ENCODE measurements at regions not wholly inside any gene's neighbourhood (a gene's known extent, or its start where the extent isn't known, plus 50 kb on each side); places are given as distances from the start of the nearest gene placed in this dataset.

GRCh38 chr3:159896543-159896942 is 92.1 kb upstream of the IL12A start:
- no peak for TF ChIP-seq CTCF (IDR thresholded peaks at IDR 0.05)
- no peaks in the 10 kb centered on the region for H3K9me3 ChIP-seq
- intact Hi-C loops (cut with DNase I): no loop called here
- no peak overlapping the region for H3K27ac ChIP-seq
- ATAC-seq (no peak), DNase-seq (no peak)
- peaks cover 10% of the 10 kb centered on the region for H3K36me3 ChIP-seq
- no peaks in the 10 kb centered on the region for H3K27me3 ChIP-seq (ENCODE audit: low read depth)
- H3K4me3 ChIP-seq: no peak overlapping the region
- H3K4me1 ChIP-seq: peaks cover 4% of the 10 kb centered on the region

- Histone ChIP-seq H3K9me3 (no peaks in the 10 kb centered on the region), H3K4me3 (no peak overlapping the region), H3K27me3 (ENCODE audit: low read depth) (no peaks in the 10 kb centered on the region), H3K27ac (no peak overlapping the region), H3K36me3 (peaks cover 10% of the 10 kb centered on the region), H3K4me1 (peaks cover 1% of the 10 kb centered on the region)
- no peak for DNase-seq
- intact Hi-C loops (cut with DNase I): no loop called here
- ATAC-seq: no peak
- no peak for TF ChIP-seq CTCF (IDR thresholded peaks at IDR 0.05)
Observed at GRCh38 chr3:159897331-159898075, 91.1 kb upstream of the IL12A start.

GRCh38 chr3:159898147-159898546 is 90.5 kb upstream of the IL12A start:
- no peaks in the 10 kb centered on the region for H3K27me3 ChIP-seq (ENCODE audit: low read depth)
- no peak for DNase-seq
- no peaks in the 10 kb centered on the region for H3K4me1 ChIP-seq
- H3K9me3 ChIP-seq: no peaks in the 10 kb centered on the region
- TF ChIP-seq CTCF (IDR thresholded peaks at IDR 0.05): no peak
- no peak overlapping the region for H3K27ac ChIP-seq
- intact Hi-C loops (cut with DNase I): no loop called here
- no peak overlapping the region for H3K4me3 ChIP-seq
- ATAC-seq: no peak
- peaks cover 10% of the 10 kb centered on the region for H3K36me3 ChIP-seq

GRCh38 chr3:159899166-159899565 is 89.5 kb upstream of the IL12A start:
- H3K4me1 ChIP-seq: no peaks in the 10 kb centered on the region
- no peak for DNase-seq
- H3K9me3 ChIP-seq: no peaks in the 10 kb centered on the region
- no peak overlapping the region for H3K4me3 ChIP-seq
- TF ChIP-seq CTCF (IDR thresholded peaks at IDR 0.05): no peak
- H3K27me3 ChIP-seq (ENCODE audit: low read depth): no peaks in the 10 kb centered on the region
- no peak for ATAC-seq
- H3K36me3 ChIP-seq: peaks cover 10% of the 10 kb centered on the region
- intact Hi-C loops (cut with DNase I): no loop called here
- H3K27ac ChIP-seq: no peak overlapping the region

- H3K9me3 ChIP-seq: no peaks in the 10 kb centered on the region
- ATAC-seq: peak; percentile 45 to 69
- H3K27ac ChIP-seq: no peak overlapping the region
- DNase-seq: no peak
- H3K36me3 ChIP-seq: peaks cover 6% of the 10 kb centered on the region
- intact Hi-C loops (cut with DNase I): no loop called here
- no peaks in the 10 kb centered on the region for H3K4me1 ChIP-seq
- TF ChIP-seq CTCF (IDR thresholded peaks at IDR 0.05): no peak
- H3K4me3 ChIP-seq: no peak overlapping the region
- no peaks in the 10 kb centered on the region for H3K27me3 ChIP-seq (ENCODE audit: low read depth)
Observed at GRCh38 chr3:159902546-159903314, 85.9 kb upstream of the IL12A start.
